Lung (tissue), 11 donors: ENCODE measurements at regions not wholly inside any gene's neighbourhood (a gene's known extent, or its start where the extent isn't known, plus 50 kb on each side); places are given as distances from the start of the nearest gene placed in this dataset.

Source experiments
- ATAC-seq: fragments of 200-7000 bp; cut with Tn5 transposase; one replicate; pipeline ENCODE4 v1.9.1; 2020; ENCODE audit warnings: moderate number of reproducible peaks; ENCODE audit not compliant: insufficient read depth, low FRiP score
- DNase-seq, 3 donors: peaks; one replicate each; pipeline ENCODE4 v3.0.0-alpha.2; 2013 to 2017
- H3K27ac ChIP-seq, 2 donors: one replicate each; pipeline ENCODE4 v1.5.1; 2013; ENCODE audit warnings: mild to moderate bottlenecking in 2 of 2, moderate library complexity in 2 of 2, control low read depth in 1 of 2, inconsistent platforms in 1 of 2, low read depth in 1 of 2, low read length in 1 of 2
- H3K27me3 ChIP-seq, 3 donors: one replicate each; pipeline ENCODE4 v1.5.1; 2013; ENCODE audit warnings: low read length in 2 of 3; ENCODE audit not compliant: control insufficient read depth in 3 of 3, insufficient read depth in 3 of 3
- H3K36me3 ChIP-seq, 4 donors: one replicate each; pipeline ENCODE4 v1.5.1; 2013; ENCODE audit warnings: low read length in 4 of 4, mild to moderate bottlenecking in 1 of 4, moderate library complexity in 1 of 4; ENCODE audit not compliant: control insufficient read depth in 4 of 4, insufficient read depth in 4 of 4
- H3K4me1 ChIP-seq, 5 donors: one replicate each; pipeline ENCODE4 v1.5.1; 2013; ENCODE audit warnings: low read length in 5 of 5, mild to moderate bottlenecking in 2 of 5, moderate library complexity in 1 of 5; ENCODE audit not compliant: control insufficient read depth in 5 of 5, insufficient read depth in 5 of 5
- H3K4me3 ChIP-seq: one replicate; pipeline ENCODE4 v1.5.1; 2013; ENCODE audit warnings: mild to moderate bottlenecking, control low read depth, moderate library complexity
- H3K9ac ChIP-seq, 2 donors: one replicate each; pipeline ENCODE4 v1.5.1; 2013; ENCODE audit warnings: low read length in 2 of 2, control low read depth in 1 of 2; ENCODE audit not compliant: insufficient read depth in 1 of 2
- H3K9me3 ChIP-seq, 4 donors: one replicate each; pipeline ENCODE4 v1.5.1; 2013; ENCODE audit warnings: low read length in 3 of 4, mild to moderate bottlenecking in 1 of 4, moderate library complexity in 1 of 4; ENCODE audit not compliant: control insufficient read depth in 4 of 4, insufficient read depth in 3 of 4
- WGBS, 2 donors: extraction: QIAGEN DNeasy Blood & Tissue Kit; methylation state at CpG; one replicate each; pipeline ENCODE4 v1.1.7; 2013; 5-methylcytosine and 5-hydroxymethylcytosine counted together
- TF ChIP-seq, protein P1 (sequence below): IDR thresholded peaks from 2 replicates; pipeline ENCODE4 v1.5.1; 2012; ENCODE audit warnings: mild to moderate bottlenecking; ENCODE audit errors: control extremely low read depth, extremely low read depth
- donor health status: control.
- donor health status: control.
- donor health status: Bipolar disorder and iron deficiency.
- donor health status: healthy.
- donor health status: DM: yes; HTN: yes; CAD: no.

DNA sequence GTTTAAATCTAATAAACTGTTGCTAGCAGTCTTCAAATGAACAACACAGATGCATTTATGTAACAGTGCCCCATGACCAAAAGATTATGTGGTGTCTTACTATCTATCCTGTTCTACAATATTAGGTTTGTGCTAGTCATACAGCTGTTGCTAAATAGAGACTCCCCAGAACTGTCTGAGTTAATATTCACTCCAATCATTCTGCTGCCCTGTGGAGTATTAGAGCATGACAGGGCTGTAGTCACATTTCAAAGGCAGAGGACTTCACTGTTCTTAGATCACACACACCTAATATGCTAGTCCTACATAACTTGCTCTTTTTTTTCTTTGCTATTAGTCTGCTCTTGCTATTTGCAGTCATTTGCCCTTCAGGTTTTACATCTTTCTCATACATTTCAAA is 157.6 kb upstream of the MDGA2 start:
- Histone ChIP-seq H3K9me3 (peaks cover 0 to 2% (median 0%) of the 10 kb centered on the region in 4 donors), H3K27ac (no peak overlapping the region), H3K4me1 (no peaks in the 10 kb centered on the region), H3K36me3 (no peaks in the 10 kb centered on the region), H3K27me3 (no peaks in the 10 kb centered on the region), H3K9ac (no peak overlapping the region), H3K4me3 (no peak overlapping the region)
- TF ChIP-seq, protein P1, sequence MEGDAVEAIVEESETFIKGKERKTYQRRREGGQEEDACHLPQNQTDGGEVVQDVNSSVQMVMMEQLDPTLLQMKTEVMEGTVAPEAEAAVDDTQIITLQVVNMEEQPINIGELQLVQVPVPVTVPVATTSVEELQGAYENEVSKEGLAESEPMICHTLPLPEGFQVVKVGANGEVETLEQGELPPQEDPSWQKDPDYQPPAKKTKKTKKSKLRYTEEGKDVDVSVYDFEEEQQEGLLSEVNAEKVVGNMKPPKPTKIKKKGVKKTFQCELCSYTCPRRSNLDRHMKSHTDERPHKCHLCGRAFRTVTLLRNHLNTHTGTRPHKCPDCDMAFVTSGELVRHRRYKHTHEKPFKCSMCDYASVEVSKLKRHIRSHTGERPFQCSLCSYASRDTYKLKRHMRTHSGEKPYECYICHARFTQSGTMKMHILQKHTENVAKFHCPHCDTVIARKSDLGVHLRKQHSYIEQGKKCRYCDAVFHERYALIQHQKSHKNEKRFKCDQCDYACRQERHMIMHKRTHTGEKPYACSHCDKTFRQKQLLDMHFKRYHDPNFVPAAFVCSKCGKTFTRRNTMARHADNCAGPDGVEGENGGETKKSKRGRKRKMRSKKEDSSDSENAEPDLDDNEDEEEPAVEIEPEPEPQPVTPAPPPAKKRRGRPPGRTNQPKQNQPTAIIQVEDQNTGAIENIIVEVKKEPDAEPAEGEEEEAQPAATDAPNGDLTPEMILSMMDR: no peak
- no peak for DNase-seq
- ATAC-seq: no peak

DNA sequence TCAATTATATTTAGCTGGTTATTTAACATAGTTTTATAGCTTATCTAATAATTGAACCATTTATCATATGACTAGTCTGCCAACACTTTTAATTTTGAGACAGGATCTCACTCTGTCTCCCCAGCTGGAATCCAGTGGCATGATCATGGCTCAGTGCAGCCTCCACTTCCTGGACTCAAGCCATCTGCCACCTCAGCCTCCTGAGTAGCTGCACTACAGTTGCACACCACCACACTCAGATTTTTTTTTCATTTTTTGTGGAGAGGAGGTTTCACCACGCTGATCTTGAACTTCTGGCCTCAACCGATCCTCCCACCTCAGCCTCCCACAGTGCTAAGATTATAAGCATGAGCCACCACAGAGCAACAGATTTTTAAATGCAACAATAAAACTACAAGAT is 151.4 kb upstream of the MDGA2 start:
- H3K4me3 ChIP-seq: no peak overlapping the region
- WGBS, 2 donors: 82 to 90% methylated on average over 2 of the region's 2 CpGs
- no peaks in the 10 kb centered on the region for H3K36me3 ChIP-seq
- ATAC-seq: no peak
- peaks cover 0 to 2% (median 0%) of the 10 kb centered on the region in 4 donors for H3K9me3 ChIP-seq
- DNase-seq: no peak
- no peaks in the 10 kb centered on the region for H3K27me3 ChIP-seq
- TF ChIP-seq, protein P1: no peak
- no peaks in the 10 kb centered on the region for H3K4me1 ChIP-seq
- no peak overlapping the region for H3K9ac ChIP-seq
- no peak overlapping the region for H3K27ac ChIP-seq

DNA sequence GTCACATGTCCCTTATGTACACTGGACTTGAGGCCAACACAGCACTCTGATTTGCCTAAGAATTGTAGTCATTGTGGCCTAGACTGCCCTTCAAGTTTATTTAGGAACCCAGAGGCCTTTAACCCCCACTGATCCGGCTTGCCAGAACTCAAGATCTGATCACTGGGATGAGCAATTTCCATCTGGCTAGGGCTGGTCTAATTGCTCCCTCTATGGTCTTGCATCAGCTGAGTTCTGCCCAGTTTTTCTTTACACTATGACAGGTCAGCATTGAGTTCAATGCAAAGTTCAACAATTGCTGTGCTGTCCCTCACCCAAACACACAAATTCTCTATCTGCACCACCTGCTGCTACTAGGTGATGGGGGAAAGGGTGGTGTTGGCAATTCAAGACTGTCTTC is 146.9 kb upstream of the MDGA2 start:
- WGBS, 2 donors: 82 to 94% methylated on average over 1 of the region's 1 CpG
- H3K4me1 ChIP-seq: no peaks in the 10 kb centered on the region
- TF ChIP-seq, protein P1: no peak
- H3K27me3 ChIP-seq: no peaks in the 10 kb centered on the region
- H3K4me3 ChIP-seq: no peak overlapping the region
- H3K36me3 ChIP-seq: no peaks in the 10 kb centered on the region
- no peak overlapping the region for H3K27ac ChIP-seq
- ATAC-seq (no peak), DNase-seq (no peak)
- H3K9ac ChIP-seq: no peak overlapping the region
- H3K9me3 ChIP-seq: peaks cover 0 to 2% (median 0%) of the 10 kb centered on the region in 4 donors

DNA sequence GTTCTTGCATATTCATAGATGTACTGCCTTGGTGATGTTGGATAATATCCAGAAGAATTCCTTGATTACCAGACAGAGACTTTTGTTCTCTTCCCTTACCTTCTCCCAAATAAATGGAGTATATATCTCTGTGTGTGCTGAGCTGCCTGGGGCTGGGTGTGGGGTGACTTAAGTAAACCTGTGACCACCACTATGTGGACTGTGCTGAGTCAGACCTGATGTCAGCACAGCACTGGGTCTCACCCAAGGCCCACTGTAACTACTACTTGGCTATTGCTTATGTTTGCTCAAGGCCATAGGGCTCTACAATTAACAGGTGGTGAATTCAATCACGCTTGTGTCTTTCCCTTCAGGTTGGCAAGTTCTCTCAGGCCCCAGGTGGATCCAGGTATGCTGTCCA is 145.7 kb upstream of the MDGA2 start:
- Histone ChIP-seq H3K4me1 (no peaks in the 10 kb centered on the region), H3K27ac (no peak overlapping the region), H3K27me3 (no peaks in the 10 kb centered on the region), H3K9ac (no peak overlapping the region), H3K36me3 (no peaks in the 10 kb centered on the region), H3K9me3 (peaks cover 0 to 7% (median 3%) of the 10 kb centered on the region in 4 donors), H3K4me3 (no peak overlapping the region)
- TF ChIP-seq, protein P1: no peak
- 69 to 84% methylated on average over 1 of the region's 1 CpG for WGBS, 2 donors
- ATAC-seq (no peak), DNase-seq (no peak)
